ENCODE measurements at regions not wholly inside any gene's neighbourhood (a gene's known extent, or its start where the extent isn't known, plus 50 kb on each side); places are given as distances from the start of the nearest gene placed in this dataset.

DNA sequence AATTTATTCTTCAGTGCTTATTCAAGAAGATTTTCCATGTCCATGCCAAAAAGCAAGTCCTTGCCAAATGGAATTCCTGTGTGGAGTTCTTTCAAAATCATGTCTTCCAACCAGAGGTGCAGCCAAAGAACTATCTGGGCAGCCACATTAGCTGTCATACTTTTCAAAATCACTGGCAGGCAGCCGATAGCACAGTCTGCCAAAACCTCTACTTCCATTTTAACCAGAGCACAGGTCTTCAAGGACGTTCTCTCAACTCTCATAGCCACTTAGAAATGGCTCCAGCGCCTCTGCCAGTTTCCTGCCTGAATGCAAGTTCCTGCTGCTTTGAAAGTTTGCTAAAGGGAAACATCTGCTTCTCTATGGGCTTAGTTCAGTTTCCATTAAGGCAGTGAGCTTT is 975.7 kb upstream of the ADGRL4 start:
- TF ChIP-seq, protein P1, sequence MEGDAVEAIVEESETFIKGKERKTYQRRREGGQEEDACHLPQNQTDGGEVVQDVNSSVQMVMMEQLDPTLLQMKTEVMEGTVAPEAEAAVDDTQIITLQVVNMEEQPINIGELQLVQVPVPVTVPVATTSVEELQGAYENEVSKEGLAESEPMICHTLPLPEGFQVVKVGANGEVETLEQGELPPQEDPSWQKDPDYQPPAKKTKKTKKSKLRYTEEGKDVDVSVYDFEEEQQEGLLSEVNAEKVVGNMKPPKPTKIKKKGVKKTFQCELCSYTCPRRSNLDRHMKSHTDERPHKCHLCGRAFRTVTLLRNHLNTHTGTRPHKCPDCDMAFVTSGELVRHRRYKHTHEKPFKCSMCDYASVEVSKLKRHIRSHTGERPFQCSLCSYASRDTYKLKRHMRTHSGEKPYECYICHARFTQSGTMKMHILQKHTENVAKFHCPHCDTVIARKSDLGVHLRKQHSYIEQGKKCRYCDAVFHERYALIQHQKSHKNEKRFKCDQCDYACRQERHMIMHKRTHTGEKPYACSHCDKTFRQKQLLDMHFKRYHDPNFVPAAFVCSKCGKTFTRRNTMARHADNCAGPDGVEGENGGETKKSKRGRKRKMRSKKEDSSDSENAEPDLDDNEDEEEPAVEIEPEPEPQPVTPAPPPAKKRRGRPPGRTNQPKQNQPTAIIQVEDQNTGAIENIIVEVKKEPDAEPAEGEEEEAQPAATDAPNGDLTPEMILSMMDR (IDR thresholded peaks at IDR 0.05; ENCODE audit: low read length) = no peak
- no peak for TF ChIP-seq EZH2 (IDR thresholded peaks at IDR 0.05; ENCODE audit: borderline replicate concordance, low read length)
